Panc1 (cell line): ENCODE measurements at regions not wholly inside any gene's neighbourhood (a gene's known extent, or its start where the extent isn't known, plus 50 kb on each side); places are given as distances from the start of the nearest gene placed in this dataset.

ENCODE experiments used
- ATAC-seq: fragments of 200-7000 bp; cut with Tn5 transposase; 2 replicates; pipeline ENCODE4 v1.9.1; 2020; ENCODE audit warnings: mild to moderate bottlenecking, moderate library complexity
- BruUV-seq: library from RNA; stranded (reverse); fragments of 400-500 nt; replicated peaks from 2 replicates; lab custom pipeline; 2021; lab: Mats Ljungman, UMichigan
- CTCF ChIA-PET: fragments of 300-600 bp; sonication (Branson Sonifier 250); formaldehyde crosslinking; loops from one replicate; lab custom pipeline; 2022; ENCODE audit warnings: antibody characterized with exemption; lab: Charles Lee
- POLR2A ChIA-PET: fragments of 300-600 bp; sonication (Branson Sonifier 250); formaldehyde crosslinking; loops from one replicate; lab custom pipeline; 2022; ENCODE audit warnings: antibody characterized with exemption; lab: Charles Lee
- DNase-seq: peaks from one replicate; pipeline ENCODE4 v3.0.0-alpha.2; 2010; ENCODE audit warnings: low read depth, low spot score
- H3K27ac ChIP-seq: 2 replicates; pipeline ENCODE4 v1.5.1; 2011; ENCODE audit warnings: mild to moderate bottlenecking, low read length, inconsistent platforms
- H3K27me3 ChIP-seq: fragments of 200-500 bp; sonication (Bioruptor generic); 2 replicates; pipeline ENCODE4 v1.6.0; 2014; ENCODE audit warnings: low read length, inconsistent platforms; ENCODE audit not compliant: control insufficient read depth, insufficient read depth
- H3K36me3 ChIP-seq: fragments of 200-500 bp; sonication (Bioruptor generic); 2 replicates; pipeline ENCODE4 v1.5.1; 2014; ENCODE audit warnings: inconsistent platforms, mild to moderate bottlenecking, low read length, moderate library complexity; ENCODE audit not compliant: control insufficient read depth, insufficient read depth
- H3K4me1 ChIP-seq: 2 replicates; pipeline ENCODE4 v1.5.1; 2011; ENCODE audit warnings: inconsistent platforms, mild to moderate bottlenecking, low read length, moderate library complexity; ENCODE audit not compliant: control insufficient read depth, insufficient read depth
- H3K4me3 ChIP-seq, 2 experiments: 2 replicates each; pipeline ENCODE4 v1.5.1; 2011 to 2012; ENCODE audit warnings: low read depth in 2 of 2, low read length in 2 of 2, mild to moderate bottlenecking in 2 of 2, inconsistent platforms in 1 of 2, moderate library complexity in 1 of 2
- H3K9me3 ChIP-seq: fragments of 200-500 bp; sonication (Bioruptor generic); 2 replicates; pipeline ENCODE4 v1.5.1; 2014; ENCODE audit warnings: low read depth, mild to moderate bottlenecking, inconsistent platforms, low read length, moderate library complexity; ENCODE audit not compliant: control insufficient read depth, insufficient read depth
- POLR2AphosphoS5 ChIP-seq: IDR thresholded peaks from 2 replicates; pipeline ENCODE4 v1.6.1; 2012; ENCODE audit warnings: mild to moderate bottlenecking, low read depth, low read length, moderate library complexity
- SIN3A ChIP-seq: IDR thresholded peaks from 2 replicates; pipeline ENCODE4 v1.6.1; 2012; ENCODE audit warnings: low read depth, mild to moderate bottlenecking, low read length, moderate library complexity, borderline replicate concordance; ENCODE audit not compliant: insufficient read depth
- TCF7L2 ChIP-seq: IDR thresholded peaks from 2 replicates; pipeline ENCODE4 v1.6.1; 2011; ENCODE audit warnings: mild to moderate bottlenecking, low read depth, low read length, inconsistent platforms
- in situ Hi-C: cut with HindIII; loops from 2 replicates; pipeline ENCODE4 v1.10.0; 2016; ENCODE audit warnings: low sequenced_read_pairs, low pct_unique_long_range_greater_than_20kb
- intact Hi-C: fragments of 100-400 bp; cut with micrococcal nuclease; formaldehyde crosslinking; loops from one replicate; pipeline ENCODE4 v1.10.0; 2022; ENCODE audit not compliant: unreplicated experiment
- TF ChIP-seq, protein P1 (sequence below), 2 experiments: IDR thresholded peaks; 2 replicates each; pipeline ENCODE4 v1.6.1; 2011 to 2012; ENCODE audit warnings: low read depth in 2 of 2, control low read depth in 1 of 2, low read length in 1 of 2, mild to moderate bottlenecking in 1 of 2, moderate library complexity in 1 of 2; ENCODE audit not compliant: insufficient read depth in 1 of 2
- TF ChIP-seq, protein P2 (sequence below): fragments of 450-650 bp; IDR thresholded peaks from 2 replicates; pipeline ENCODE4 v1.5.1; 2017; ENCODE audit warnings: mild to moderate bottlenecking

DNA sequence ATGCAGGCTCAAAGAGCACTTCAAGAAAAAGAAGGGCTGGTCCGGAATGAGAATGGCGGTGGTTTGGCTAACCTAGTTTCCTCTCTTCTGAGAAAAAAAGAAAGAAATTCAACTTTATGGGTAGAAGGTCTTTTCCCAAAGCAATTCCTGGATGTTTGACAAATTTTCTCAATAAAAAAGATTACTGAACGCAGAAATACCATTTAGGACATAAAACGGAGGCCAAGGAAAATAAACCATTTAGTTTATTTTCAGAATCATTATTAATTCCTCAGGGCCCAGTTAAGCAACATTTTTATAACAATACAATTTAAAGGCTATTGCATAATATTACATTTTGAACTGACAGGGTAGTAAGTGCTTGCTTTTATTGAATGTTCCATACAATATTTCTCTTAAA lies 284.6 kb upstream of the ANKRD30A start:
- in situ Hi-C loops, result no loop called here
- TF ChIP-seq, protein P1, sequence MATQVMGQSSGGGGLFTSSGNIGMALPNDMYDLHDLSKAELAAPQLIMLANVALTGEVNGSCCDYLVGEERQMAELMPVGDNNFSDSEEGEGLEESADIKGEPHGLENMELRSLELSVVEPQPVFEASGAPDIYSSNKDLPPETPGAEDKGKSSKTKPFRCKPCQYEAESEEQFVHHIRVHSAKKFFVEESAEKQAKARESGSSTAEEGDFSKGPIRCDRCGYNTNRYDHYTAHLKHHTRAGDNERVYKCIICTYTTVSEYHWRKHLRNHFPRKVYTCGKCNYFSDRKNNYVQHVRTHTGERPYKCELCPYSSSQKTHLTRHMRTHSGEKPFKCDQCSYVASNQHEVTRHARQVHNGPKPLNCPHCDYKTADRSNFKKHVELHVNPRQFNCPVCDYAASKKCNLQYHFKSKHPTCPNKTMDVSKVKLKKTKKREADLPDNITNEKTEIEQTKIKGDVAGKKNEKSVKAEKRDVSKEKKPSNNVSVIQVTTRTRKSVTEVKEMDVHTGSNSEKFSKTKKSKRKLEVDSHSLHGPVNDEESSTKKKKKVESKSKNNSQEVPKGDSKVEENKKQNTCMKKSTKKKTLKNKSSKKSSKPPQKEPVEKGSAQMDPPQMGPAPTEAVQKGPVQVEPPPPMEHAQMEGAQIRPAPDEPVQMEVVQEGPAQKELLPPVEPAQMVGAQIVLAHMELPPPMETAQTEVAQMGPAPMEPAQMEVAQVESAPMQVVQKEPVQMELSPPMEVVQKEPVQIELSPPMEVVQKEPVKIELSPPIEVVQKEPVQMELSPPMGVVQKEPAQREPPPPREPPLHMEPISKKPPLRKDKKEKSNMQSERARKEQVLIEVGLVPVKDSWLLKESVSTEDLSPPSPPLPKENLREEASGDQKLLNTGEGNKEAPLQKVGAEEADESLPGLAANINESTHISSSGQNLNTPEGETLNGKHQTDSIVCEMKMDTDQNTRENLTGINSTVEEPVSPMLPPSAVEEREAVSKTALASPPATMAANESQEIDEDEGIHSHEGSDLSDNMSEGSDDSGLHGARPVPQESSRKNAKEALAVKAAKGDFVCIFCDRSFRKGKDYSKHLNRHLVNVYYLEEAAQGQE (IDR thresholded peaks at IDR 0.05; ENCODE audit: insufficient read depth in 1 of 2, low read depth in 2 of 2, low read length in 1 of 2), result no peak
- TF ChIP-seq, protein P2, sequence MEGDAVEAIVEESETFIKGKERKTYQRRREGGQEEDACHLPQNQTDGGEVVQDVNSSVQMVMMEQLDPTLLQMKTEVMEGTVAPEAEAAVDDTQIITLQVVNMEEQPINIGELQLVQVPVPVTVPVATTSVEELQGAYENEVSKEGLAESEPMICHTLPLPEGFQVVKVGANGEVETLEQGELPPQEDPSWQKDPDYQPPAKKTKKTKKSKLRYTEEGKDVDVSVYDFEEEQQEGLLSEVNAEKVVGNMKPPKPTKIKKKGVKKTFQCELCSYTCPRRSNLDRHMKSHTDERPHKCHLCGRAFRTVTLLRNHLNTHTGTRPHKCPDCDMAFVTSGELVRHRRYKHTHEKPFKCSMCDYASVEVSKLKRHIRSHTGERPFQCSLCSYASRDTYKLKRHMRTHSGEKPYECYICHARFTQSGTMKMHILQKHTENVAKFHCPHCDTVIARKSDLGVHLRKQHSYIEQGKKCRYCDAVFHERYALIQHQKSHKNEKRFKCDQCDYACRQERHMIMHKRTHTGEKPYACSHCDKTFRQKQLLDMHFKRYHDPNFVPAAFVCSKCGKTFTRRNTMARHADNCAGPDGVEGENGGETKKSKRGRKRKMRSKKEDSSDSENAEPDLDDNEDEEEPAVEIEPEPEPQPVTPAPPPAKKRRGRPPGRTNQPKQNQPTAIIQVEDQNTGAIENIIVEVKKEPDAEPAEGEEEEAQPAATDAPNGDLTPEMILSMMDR, result no peak
- no peak for TF ChIP-seq POLR2AphosphoS5
- no peak for TF ChIP-seq SIN3A
- TF ChIP-seq TCF7L2, result no peak
- intact Hi-C loops, result no loop called here
- POLR2A ChIA-PET, result no interaction called here
- no peaks in the 10 kb centered on the region for H3K27me3 ChIP-seq
- no peaks in the 10 kb centered on the region for H3K36me3 ChIP-seq
- H3K4me1 ChIP-seq, result no peaks in the 10 kb centered on the region
- CTCF ChIA-PET, result no interaction called here
- BruUV-seq, result no TSS peak
- no peak overlapping the region for H3K27ac ChIP-seq
- H3K4me3 ChIP-seq, result no peak overlapping the region
- DNase-seq (no peak), ATAC-seq (no peak)
- no peaks in the 10 kb centered on the region for H3K9me3 ChIP-seq

DNA sequence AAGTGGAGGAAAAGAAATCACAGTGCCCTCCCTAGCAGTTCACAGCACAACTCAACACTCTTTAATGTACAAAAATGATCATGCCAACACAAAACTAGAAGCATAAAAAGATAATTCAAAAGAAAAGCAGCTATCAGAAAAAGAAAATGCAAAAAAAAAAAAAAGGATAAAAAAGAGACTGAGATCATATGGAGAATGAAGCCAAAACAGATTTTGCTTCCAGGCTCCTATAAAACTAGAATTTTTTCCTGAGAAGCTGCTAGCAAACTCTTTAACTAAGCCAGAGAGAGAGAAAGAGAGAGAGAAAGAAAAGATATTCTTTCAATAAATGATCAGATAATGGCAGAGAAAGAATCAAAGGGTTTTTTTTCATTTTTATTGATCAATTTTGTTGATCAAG lies 288.0 kb upstream of the ANKRD30A start:
- Histone ChIP-seq H3K4me3 (no peak overlapping the region), H3K27me3 (no peaks in the 10 kb centered on the region), H3K36me3 (no peaks in the 10 kb centered on the region), H3K27ac (no peak overlapping the region), H3K4me1 (no peaks in the 10 kb centered on the region), H3K9me3 (no peaks in the 10 kb centered on the region)
- CTCF ChIA-PET, result no interaction called here
- TF ChIP-seq, protein P1 (IDR thresholded peaks at IDR 0.05; ENCODE audit: insufficient read depth in 1 of 2, low read depth in 2 of 2, low read length in 1 of 2), result no peak
- TF ChIP-seq POLR2AphosphoS5, result no peak
- no peak for TF ChIP-seq SIN3A
- TF ChIP-seq, protein P2, result no peak
- no peak for TF ChIP-seq TCF7L2
- in situ Hi-C loops (no loop called here), intact Hi-C loops (no loop called here)
- no peak for ATAC-seq
- no TSS peak for BruUV-seq
- no peak for DNase-seq
- POLR2A ChIA-PET, result no interaction called here
